GM18499 (cell line): ENCODE measurements at regions not wholly inside any gene's neighbourhood (a gene's known extent, or its start where the extent isn't known, plus 50 kb on each side); places are given as distances from the start of the nearest gene placed in this dataset.
"Not testable (repeated sequence)": the region's sequence is repeated elsewhere in the genome, so short reads cannot be mapped to it uniquely, and the experiment has no call there.

Experiments used
- ATAC-seq: cut with Tn5 transposase; IDR thresholded peaks from one replicate; pipeline ENCODE4 v1.9.1; 2021; ENCODE audit warnings: moderate number of reproducible peaks; ENCODE audit not compliant: insufficient read depth, unreplicated experiment

DNA sequence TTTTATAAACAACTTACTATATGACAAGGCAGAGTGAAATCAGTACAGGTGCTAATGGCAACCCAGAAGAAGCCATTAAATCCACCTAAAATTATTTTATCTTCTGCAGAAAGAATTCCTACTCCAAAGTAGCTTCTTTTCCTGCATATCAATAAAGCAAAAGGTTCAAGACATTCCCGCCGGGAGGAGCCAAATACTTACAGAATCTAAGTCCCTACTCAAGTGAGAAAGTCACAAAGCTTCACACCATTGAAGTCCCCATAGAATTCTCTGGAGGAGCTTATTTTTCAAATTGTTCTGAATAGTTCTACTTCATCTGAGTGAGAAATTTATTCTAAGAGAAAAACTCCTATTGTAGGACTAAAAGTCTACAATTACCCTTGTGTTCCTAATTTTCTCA lies 233.7 kb upstream of the HNRNPA3 start:
- ATAC-seq = no peak

DNA sequence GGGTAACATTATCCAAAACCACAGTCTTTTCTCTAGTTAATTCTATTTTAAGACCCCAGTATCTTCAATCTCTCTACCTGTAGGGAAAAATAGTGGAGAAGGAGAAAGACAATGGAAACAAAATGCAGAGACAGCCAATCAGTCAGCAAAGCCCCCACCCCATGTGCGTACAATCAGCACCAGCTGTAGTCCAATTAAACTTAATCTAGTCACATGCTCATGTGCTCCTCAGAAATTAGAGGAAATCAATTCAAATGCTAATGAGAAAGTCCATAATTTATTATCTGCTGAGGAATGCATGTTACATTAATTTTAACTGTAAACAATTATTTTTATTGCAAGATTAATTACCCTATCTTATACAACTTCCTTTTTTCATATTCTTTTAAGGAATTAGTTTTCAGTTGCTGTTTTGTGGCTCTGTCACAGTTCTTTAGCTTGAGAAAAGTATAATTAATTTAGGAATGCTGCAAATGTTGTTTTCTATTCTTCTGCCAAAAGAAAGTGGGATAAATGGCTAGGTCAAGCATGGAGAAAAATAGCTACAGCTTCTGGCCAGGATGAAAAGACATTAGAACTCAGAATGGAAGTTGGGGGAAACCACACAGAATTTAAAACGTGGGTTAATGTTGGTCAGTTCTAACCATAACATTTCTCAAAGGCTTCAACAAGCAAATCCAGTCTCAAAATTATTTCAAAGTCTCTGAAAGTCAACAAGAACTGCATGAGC lies 232.4 kb upstream of the HNRNPA3 start:
- no peak for ATAC-seq

DNA sequence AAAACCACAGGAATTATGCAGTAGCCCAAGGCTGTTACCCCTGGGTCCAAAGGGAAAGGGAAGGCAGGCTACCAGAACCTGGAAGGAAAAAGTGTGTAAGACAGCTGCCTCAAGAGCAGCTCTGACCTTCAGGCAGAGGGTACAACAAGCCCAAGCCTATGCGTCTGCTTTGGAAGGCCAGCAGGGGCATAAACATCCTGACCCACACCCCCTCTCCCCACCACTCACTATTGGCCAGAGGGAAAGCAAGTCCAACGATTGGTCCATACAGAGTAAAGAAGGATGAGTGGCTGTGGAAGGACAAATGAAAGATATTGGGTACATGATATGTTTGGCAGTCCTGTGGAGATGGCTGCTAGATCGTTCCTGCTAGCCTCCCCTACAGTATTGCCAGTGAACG lies 227.6 kb upstream of the HNRNPA3 start:
- ATAC-seq = no peak

DNA sequence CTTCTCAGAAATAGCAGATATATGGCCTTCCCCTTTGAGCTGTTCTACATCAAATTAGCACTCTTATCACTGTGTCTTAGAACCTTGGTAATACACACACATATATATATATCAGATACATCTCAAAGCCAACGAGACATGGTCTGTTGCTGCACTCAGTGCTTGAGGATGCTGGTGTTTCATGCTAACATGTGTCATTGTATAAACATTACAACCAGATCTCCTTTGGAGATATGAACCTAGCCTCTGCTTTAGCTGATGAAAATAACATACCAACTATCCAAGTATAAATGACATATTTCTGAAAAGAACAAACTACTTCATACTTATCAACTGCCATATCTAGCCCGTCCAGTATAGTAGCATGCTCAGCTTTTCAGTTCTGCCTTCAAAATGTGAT lies 226.7 kb upstream of the HNRNPA3 start:
- ATAC-seq = no peak

DNA sequence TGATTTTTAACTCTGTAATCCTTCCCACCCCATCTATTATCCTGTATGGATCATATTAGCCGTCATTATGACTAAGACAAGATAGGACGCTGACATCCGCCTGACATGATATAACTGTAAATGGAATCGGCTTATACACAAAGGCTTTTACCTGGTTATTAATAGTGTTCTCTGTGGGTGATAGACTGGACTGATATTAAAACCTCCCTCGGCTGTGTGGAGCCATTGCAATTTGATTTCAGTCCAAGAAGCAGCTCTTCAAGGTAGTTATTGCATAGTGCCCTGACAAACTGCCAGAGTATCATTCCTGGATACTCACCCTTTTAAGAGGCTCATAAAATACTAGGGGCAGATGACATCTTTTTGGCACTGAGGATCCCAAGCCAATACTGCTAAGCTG lies 226.1 kb upstream of the HNRNPA3 start:
- no peak for ATAC-seq

DNA sequence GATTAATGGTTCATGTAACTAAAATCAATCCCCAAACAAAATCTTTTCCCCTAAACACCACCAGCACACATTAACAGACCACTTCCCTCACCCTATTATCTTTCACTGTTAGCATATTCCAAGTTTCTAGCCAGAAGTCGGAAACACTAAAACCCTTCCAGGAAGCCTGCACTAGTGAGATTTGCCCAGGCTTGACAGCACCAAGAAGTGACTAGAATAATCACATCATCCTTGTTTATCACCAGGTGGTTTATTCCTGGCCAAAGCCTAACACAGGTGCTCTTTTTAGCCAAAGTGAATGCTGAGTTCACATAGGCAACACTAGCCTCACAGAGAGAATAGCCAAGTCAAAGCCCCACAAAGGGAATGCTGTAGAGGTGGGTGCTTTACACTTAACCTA lies 221.2 kb upstream of the HNRNPA3 start:
- no peak for ATAC-seq

DNA sequence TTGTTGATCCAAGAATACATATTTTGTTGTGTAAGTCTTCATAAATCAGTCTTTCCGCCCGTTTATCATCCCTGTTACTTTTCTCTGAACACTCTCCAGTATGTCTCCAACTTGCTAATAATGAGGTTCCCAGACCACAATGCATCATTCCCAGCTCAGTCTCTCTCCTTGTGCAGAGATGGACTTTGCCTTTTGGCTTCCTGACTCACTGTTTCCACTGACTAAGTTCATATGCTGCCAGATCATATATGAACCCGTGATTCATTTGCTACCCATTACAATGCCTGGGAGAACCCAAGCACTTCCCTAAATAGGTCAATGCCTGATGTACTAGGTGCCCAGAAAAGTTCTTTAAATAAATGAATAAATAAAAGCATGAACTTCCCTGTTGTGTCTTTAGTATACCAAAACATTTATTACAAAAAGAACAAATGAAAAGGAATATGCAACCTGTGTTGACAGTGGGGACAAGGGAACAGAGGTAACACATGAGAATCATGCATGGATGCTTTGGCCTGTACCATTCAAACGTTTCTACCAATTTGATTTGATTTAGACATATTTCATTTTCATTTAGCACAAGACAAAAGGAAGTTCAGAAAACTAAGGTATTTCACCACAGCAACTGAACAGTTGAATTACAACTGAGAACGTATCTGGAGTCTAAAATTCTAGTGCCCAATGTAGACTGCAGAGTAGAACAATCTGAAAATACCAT lies 215.4 kb upstream of the HNRNPA3 start:
- peak; percentile 49 for ATAC-seq

DNA sequence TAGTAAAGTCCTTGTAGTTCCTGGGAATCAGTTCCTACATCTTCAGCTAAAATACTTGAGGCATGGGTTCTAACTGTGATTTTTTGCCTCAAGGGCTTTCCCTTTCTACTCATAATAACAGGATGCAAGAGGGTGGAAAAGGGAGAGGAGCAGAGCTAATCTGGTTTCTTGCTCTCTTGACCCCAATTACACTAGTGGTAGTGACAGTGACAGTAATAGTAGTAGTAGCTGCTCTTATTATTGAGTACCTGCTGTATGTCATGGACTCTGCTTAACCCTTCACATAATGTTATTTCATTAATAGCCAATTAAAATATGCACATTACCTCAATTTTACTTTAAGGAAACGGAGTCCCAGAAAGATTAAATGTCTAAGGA lies 214.8 kb upstream of the HNRNPA3 start:
- peak; percentile 12 for ATAC-seq

DNA sequence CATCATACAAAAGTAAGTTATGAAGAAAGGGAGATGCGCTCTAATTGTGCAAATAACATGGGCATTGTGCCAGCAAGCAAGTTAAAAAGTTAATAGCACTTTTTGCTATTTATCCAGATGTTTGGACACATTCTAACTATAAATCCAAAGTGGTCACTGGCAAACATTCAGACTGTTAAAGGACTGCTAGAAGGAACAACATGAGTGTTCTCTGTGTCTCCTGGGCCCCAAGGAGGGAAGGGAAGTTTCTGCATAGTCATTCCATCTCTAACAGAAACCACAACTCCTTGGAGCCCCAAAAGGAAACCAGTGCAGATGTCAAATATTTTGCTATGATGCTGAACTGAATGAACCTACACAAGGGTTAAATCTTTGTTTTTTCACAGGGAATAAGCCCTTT lies 213.3 kb upstream of the HNRNPA3 start:
- ATAC-seq = no peak

DNA sequence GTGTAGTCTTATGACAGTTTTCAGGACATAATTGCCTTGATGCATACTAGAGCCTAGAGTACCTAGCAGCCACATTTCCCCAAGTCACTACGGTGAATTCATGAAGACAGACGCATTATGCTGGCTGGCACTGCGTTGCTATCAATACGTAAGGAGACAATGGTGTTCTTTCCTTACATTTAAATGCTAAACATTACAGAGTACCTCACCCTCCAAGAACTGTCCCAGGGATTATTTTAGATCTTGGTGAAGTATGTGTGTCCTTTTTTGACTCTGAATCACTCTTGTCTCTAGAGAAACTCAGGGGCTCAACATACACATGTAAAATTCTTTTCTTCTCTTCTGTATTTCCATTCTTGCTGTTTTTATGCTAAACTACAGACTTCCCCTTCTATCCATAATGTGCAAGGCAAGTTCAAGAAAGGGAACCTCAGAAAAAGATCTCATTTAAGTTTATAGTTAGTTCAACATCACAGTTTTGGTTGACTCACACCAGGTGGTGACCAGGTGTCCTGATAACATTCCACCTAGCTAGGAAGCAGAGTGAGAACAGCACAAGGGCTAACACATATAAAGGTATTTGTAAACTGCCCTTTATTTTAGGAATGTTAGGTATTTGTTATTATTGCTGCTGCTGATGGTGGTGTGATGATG lies 212.4 kb upstream of the HNRNPA3 start:
- no peak for ATAC-seq

DNA sequence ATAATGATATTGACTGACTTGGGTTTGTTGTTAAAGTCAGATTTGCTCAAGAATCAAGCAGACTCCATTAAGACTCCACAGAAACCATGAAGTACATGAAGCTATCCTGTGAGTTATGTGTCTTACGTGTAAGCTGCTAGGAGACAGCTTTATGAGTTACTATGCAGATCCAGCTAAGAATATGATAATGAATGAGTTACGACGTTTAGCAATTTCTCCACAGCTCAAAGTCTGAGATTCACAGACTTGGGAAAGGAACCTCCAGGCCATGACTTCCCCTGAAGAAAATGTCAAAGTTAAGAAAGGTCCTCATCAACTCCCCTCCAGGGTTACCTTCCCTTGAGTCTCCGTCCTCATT lies 211.9 kb upstream of the HNRNPA3 start:
- ATAC-seq = no peak

DNA sequence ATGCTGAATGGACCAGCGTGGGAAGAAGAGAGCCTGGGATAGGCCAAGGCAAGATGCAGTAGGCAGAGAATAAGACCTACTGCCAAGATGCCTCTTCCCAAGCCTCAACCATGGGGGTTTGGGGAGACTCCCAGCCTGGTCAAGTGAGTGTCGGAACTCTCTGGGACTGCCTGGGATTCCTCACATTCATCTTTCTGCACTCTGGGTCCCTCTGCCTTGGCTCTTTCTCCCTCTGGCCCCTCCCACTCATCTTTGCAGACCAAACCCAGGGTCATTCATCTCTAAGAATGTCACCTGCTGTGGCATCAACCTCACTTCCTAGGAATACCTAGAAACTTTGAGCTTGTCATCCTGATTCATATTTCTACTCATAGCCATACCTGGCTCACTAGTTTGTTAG lies 211.3 kb upstream of the HNRNPA3 start:
- ATAC-seq = no peak

DNA sequence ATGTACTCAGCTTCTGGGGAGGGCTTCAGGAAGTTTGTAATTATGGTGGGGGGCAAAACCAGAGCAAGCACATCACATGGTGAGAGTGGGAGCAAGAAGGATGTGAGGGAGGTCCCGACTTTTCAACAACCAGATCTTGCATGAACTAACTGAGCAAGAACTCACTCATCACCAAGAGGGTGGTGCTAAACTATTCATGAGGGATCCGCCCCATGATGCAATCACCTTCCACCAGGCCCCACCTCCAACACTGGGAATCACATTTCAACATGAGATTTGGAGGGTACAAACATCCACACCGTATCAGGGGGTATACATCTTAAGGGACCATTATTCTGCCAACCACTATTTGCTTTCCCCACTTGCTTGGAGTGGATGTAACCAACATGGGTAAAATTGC lies 209.6 kb upstream of the HNRNPA3 start:
- ATAC-seq = no peak

DNA sequence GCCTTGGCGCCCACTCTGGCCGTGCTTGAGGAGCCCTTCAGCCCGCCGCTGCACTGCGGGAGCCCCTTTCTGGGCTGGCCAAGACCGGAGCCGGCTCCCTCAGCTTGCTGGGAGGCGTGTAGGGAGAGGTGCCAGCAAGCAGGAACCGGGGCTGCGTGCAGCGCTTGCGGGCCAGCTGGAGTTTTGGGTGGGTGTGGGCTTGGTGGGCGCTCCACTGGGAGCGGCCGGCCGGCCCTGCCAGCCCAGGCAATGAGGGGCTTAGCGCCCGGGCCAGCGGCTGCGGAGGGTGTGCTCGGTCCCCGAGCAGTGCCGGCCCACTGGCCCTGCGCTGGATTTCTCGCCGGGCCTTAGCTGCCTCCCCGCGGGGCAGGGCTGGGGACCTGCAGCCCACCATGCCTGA lies 204.9 kb upstream of the HNRNPA3 start:
- not testable (repeated sequence) for ATAC-seq

DNA sequence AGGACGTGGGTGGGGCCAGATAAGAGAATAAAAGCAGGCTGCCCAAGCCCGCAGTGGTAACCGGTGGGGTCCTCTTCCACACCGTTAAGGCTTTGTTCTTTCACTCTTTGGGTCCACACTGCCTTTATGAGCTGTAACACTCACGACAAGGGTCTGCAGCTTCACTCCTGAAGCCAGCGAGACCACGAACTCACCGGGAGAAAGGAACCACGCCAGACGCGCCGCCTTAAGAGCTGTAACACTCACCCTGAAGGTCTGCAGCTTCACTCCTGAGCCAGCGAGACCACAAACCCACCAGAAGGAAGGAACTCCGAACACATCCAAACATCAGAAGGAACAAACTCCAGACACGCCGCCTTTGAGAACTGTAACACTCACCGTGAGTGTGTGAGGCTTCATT lies 203.9 kb upstream of the HNRNPA3 start:
- ATAC-seq = not testable (repeated sequence)

DNA sequence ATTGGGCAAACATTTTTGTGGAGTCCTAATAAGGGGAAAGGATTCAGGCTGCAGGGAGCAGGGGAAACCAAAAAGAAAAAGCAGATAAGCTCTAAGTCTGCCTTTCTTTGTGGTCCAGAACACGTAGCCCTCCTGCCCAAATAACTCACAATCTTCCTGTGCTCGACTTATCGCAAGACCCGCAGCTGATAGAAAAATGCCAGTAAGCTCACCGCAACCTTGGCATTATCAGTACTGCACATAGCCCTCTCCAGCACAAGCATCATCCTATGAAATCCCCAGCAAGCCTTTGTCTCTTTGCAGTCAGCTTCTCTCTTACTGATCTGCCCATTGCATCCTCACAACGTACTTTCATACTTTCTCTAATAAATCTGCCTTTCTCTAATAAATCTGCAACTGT lies 202.4 kb upstream of the HNRNPA3 start:
- no peak for ATAC-seq

DNA sequence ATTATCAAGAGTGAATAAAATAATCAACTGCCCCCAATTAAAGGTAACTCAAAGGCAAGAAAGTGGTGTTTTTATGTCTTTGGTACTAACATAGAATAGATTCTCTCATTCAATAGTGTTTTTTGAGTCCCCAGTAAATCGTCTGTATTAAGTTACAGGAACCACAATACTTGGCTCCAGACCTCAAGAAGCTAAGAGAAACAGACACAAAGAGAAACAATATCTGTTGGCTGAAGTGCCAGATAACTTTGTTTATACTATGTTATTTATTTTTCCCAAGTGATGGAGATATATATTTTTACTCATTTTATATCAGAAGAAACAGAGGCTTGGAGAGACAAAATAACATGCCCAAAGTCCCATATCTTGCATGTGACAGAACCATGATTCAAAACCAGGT lies 201.7 kb upstream of the HNRNPA3 start:
- ATAC-seq = no peak

DNA sequence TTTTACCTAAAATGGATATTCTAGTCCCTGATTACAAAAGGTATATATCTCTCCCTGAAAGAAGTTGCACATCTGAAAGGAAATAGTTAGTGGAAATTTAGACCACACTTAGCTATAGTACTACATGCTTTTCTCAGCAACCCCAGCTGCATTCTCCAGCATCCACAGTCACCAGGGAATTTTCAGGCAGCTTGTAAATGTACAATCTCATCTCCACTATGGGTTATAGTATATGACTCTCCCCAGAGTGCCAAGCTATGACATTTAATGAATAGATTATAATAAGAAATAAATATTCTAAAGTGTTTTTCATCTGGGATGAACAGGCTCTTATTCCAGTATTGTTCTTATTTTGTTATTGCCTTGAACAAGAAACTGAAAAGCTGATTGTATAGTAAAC lies 197.6 kb upstream of the HNRNPA3 start:
- ATAC-seq = no peak

DNA sequence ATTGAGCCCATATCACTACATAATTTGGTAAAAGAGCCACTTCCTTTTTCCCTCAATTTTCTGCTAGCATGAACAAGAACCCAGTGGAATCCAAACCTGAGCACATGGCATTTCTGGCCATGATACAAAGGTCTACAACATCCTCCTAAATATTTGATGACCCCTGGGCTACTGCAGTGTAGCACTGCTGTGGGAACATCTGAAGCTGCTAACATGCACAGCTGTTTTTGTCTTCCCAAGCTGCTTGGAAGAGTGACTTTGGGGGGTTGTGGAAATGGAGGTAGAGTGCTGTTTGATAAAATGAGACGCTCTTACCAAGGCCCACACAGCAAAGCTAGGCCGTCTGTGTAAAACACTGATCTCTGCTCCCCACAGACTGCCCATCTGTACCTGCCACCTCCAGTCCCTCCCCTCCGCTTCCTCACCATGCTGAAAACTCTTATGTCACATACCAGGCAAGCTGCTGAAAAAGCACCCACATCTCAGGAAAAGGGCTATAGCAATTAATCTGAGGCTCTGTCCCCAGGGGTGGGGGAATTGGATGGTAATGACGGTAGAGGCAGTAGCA lies 197.2 kb upstream of the HNRNPA3 start:
- ATAC-seq = no peak

DNA sequence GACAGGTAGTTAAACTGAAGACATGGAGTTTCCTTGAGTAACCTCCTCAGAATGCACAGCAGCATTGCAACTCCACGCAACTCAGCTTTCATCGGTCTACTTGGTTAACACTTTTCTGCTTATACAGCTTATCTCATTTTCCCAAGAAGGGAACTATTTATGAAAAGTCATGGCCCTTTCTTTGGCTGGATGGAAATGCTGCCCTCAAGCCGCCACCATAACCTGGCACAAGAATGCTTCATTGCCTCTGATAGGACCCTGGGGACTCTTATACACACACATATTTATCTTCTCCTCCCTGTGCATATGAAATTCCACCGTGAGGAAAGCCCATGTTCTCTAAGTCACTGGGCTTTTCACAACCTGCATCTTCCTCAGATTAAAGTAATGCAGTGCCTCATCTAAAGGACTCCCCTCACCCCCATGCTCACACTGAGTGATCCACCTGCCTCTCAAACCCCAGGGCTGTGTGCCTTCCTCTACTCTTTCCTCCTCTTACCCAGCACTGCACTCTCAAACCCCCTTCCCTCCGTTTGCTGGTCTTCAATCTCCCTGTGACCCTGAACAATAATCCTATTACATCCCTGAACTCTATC lies 192.0 kb upstream of the HNRNPA3 start:
- no peak for ATAC-seq

DNA sequence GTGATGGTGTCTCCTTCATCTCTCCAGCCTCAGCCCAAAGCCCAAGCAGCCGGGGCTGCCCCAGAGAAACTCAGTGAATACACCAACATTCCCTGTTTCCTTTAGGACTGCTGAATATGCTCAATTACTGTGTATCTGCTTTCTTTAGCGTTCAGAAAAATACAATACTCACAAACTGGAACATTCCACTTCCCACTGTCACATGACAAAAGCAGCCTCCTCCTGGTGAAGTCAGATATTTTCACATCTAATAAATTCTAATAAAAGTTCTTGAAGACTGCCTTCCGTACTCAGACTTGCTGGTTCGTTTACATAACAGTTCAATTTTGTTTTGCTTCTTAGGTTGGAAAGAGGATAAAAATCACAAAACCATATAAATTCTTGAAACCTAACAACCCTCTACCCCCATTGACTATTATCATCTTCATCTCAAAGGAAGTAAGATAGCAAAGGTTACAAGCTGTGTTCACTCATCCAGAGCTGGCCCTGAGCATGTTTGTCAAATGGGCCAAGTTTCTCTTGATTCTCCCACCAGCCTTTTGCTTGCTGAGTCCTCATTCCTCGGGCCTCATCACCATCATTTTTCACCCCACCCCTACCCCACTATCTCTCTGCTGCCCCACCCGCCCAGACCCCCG lies 190.8 kb upstream of the HNRNPA3 start:
- no peak for ATAC-seq
